IMR-90 (cell line): ENCODE measurements at regions not wholly inside any gene's neighbourhood (a gene's known extent, or its start where the extent isn't known, plus 50 kb on each side); places are given as distances from the start of the nearest gene placed in this dataset.

Experiments
- ATAC-seq: fragments of 200-7000 bp; cut with Tn5 transposase; 2 replicates; pipeline ENCODE4 v1.9.1; 2020; ENCODE audit warnings: low read depth, mild to moderate bottlenecking, moderate library complexity
- BruUV-seq: library from RNA; stranded (reverse); fragments of 400-500 nt; replicated peaks from 2 replicates; lab custom pipeline; 2021; lab: Mats Ljungman, UMichigan
- CTCF ChIA-PET: fragments of 300-600 bp; formaldehyde crosslinking; extraction: SDS; loops from one replicate; lab custom pipeline; 2021; ENCODE audit warnings: antibody characterized with exemption; lab: Yijun Ruan, JAX
- POLR2A ChIA-PET: fragments of 300-600 bp; sonication (Branson Sonifier 250); formaldehyde crosslinking; loops from one replicate; lab custom pipeline; 2022; ENCODE audit warnings: antibody characterized with exemption; ENCODE audit not compliant: unreplicated experiment; lab: Charles Lee
- DNase-seq: peaks from one replicate; pipeline ENCODE4 v3.0.0; 2013
- H2AFZ ChIP-seq: replicated peaks from 2 replicates; pipeline ENCODE3; 2013; ENCODE audit warnings: low read length, mild to moderate bottlenecking; ENCODE audit not compliant: poor library complexity
- H2AK5ac ChIP-seq: 2 replicates; pipeline ENCODE4 v1.6.1; 2013; ENCODE audit warnings: low read depth, low read length, inconsistent platforms
- H2AK9ac ChIP-seq: replicated peaks from 2 replicates; pipeline ENCODE3; 2013; ENCODE audit warnings: mild to moderate bottlenecking, low read depth, low read length, moderate library complexity; ENCODE audit not compliant: poor library complexity
- H2BK120ac ChIP-seq: 2 replicates; pipeline ENCODE4 v1.6.1; 2013; ENCODE audit warnings: low read depth, low read length, inconsistent platforms
- H2BK15ac ChIP-seq: 3 replicates; pipeline ENCODE4 v1.6.1; 2013; ENCODE audit warnings: low read depth, low read length, inconsistent platforms
- H2BK20ac ChIP-seq: 2 replicates; pipeline ENCODE4 v1.6.1; 2013; ENCODE audit warnings: low read depth, mild to moderate bottlenecking, inconsistent platforms, low read length, moderate library complexity
- H2BK5ac ChIP-seq: 2 replicates; pipeline ENCODE4 v1.6.1; 2013; ENCODE audit warnings: mild to moderate bottlenecking, low read depth, low read length, inconsistent platforms; ENCODE audit not compliant: poor library complexity, severe bottlenecking
- H3K14ac ChIP-seq: replicated peaks from 2 replicates; pipeline ENCODE4 v1.6.1; 2013; ENCODE audit warnings: low read depth, low read length, inconsistent platforms
- H3K18ac ChIP-seq: 2 replicates; pipeline ENCODE4 v1.6.1; 2013; ENCODE audit warnings: low read depth, low read length, control low read depth
- H3K23ac ChIP-seq: 2 replicates; pipeline ENCODE4 v1.6.1; 2013; ENCODE audit warnings: low read depth, low read length, inconsistent platforms
- H3K27ac ChIP-seq: 2 replicates; pipeline ENCODE4 v1.5.1; 2013; ENCODE audit warnings: mild to moderate bottlenecking, control low read depth, low read length; ENCODE audit not compliant: insufficient read depth
- H3K27me3 ChIP-seq: 2 replicates; pipeline ENCODE4 v1.6.1; 2013; ENCODE audit warnings: low read length; ENCODE audit not compliant: control insufficient read depth, insufficient read depth
- H3K36me3 ChIP-seq: 2 replicates; pipeline ENCODE4 v1.6.1; 2013; ENCODE audit warnings: low read length, mixed read lengths; ENCODE audit not compliant: control insufficient read depth, insufficient read depth
- H3K4ac ChIP-seq: 2 replicates; pipeline ENCODE4 v1.6.1; 2013; ENCODE audit warnings: low read depth, low read length, inconsistent platforms
- H3K4me1 ChIP-seq: 2 replicates; pipeline ENCODE4 v1.6.1; 2013; ENCODE audit warnings: low read length, mixed read lengths; ENCODE audit not compliant: control insufficient read depth, insufficient read depth
- H3K4me2 ChIP-seq: 2 replicates; pipeline ENCODE4 v1.6.1; 2013; ENCODE audit warnings: low read depth, mild to moderate bottlenecking, control low read depth, low read length, moderate library complexity
- H3K4me3 ChIP-seq: 2 replicates; pipeline ENCODE4 v1.5.1; 2013; ENCODE audit warnings: low read depth, mild to moderate bottlenecking, control low read depth, low read length, moderate library complexity; ENCODE audit not compliant: insufficient read depth
- H3K56ac ChIP-seq: 2 replicates; pipeline ENCODE4 v1.6.1; 2013; ENCODE audit warnings: low read length, inconsistent platforms; ENCODE audit not compliant: insufficient read depth; ENCODE audit errors: extremely low read depth
- H3K79me1 ChIP-seq, 2 experiments: 2 replicates each; pipeline ENCODE4 v1.6.1; 2013; ENCODE audit warnings: low read length in 2 of 2, inconsistent platforms in 1 of 2, low read depth in 1 of 2
- H3K9ac ChIP-seq: 2 replicates; pipeline ENCODE4 v1.6.1; 2013; ENCODE audit warnings: low read depth, low read length, control low read depth
- H3K9me1 ChIP-seq: 2 replicates; pipeline ENCODE4 v1.6.1; 2013; ENCODE audit warnings: low read length, inconsistent platforms; ENCODE audit not compliant: insufficient read depth
- H3K9me3 ChIP-seq: 2 replicates; pipeline ENCODE4 v1.6.1; 2013; ENCODE audit warnings: low read length; ENCODE audit not compliant: control insufficient read depth, insufficient read depth
- H4K20me1 ChIP-seq: 2 replicates; pipeline ENCODE4 v1.6.1; 2013; ENCODE audit warnings: low read length, inconsistent platforms; ENCODE audit not compliant: insufficient read depth
- H4K5ac ChIP-seq: 2 replicates; pipeline ENCODE4 v1.6.1; 2013; ENCODE audit warnings: mild to moderate bottlenecking, low read depth, low read length, control low read depth
- H4K8ac ChIP-seq, 2 experiments: 2 replicates each; pipeline ENCODE4 v1.6.1; 2013; ENCODE audit warnings: low read depth in 2 of 2, low read length in 2 of 2, control low read depth in 1 of 2, inconsistent platforms in 1 of 2
- H4K91ac ChIP-seq: 2 replicates; pipeline ENCODE4 v1.6.1; 2013; ENCODE audit warnings: low read depth, low read length, inconsistent platforms; ENCODE audit not compliant: insufficient read depth
- BHLHE40 ChIP-seq: fragments of 150-350 bp; IDR thresholded peaks from 2 replicates; pipeline ENCODE4 v1.6.1; 2016; ENCODE audit warnings: mild to moderate bottlenecking, low read depth, low read length
- CEBPB ChIP-seq: IDR thresholded peaks from 2 replicates; pipeline ENCODE4 v1.6.1; 2012; ENCODE audit warnings: low read depth, low read length, improper control_type of control experiment
- CHD1 ChIP-seq: IDR thresholded peaks from 2 replicates; pipeline ENCODE4 v1.6.1; 2012; ENCODE audit warnings: low read depth, low read length, improper control_type of control experiment
- CTCF ChIP-seq: conservative IDR thresholded peaks from 2 replicates; pipeline ENCODE4 v1.5.1; 2012; ENCODE audit warnings: mild to moderate bottlenecking, low read depth, low read length, improper control_type of control experiment
- ELK1 ChIP-seq: fragments of 150-350 bp; IDR thresholded peaks from 2 replicates; pipeline ENCODE4 v1.6.1; 2016; ENCODE audit warnings: low read depth, mild to moderate bottlenecking, low read length, moderate library complexity, borderline replicate concordance
- FOS ChIP-seq: fragments of 150-350 bp; IDR thresholded peaks from 2 replicates; pipeline ENCODE4 v1.6.1; 2016; ENCODE audit warnings: low read depth, low read length
- MAFK ChIP-seq: IDR thresholded peaks from 2 replicates; pipeline ENCODE4 v1.6.1; 2012; ENCODE audit warnings: low read depth, low read length, improper control_type of control experiment
- MAZ ChIP-seq: IDR thresholded peaks from 2 replicates; pipeline ENCODE4 v1.6.1; 2012; ENCODE audit warnings: low read depth, mild to moderate bottlenecking, low read length, improper control_type of control experiment, moderate library complexity, borderline replicate concordance
- MXI1 ChIP-seq: IDR thresholded peaks from 2 replicates; pipeline ENCODE4 v1.6.1; 2012; ENCODE audit warnings: low read depth, mild to moderate bottlenecking, low read length, moderate library complexity, borderline replicate concordance
- NFE2L2 ChIP-seq: fragments of 150-350 bp; IDR thresholded peaks from 2 replicates; pipeline ENCODE4 v1.6.1; 2016; ENCODE audit warnings: low read depth, mild to moderate bottlenecking, low read length
- POLR2A ChIP-seq: IDR thresholded peaks from 2 replicates; pipeline ENCODE4 v1.6.1; 2012; ENCODE audit warnings: mild to moderate bottlenecking, low read depth, low read length
- RAD21 ChIP-seq: IDR thresholded peaks from 2 replicates; pipeline ENCODE4 v1.6.1; 2012; ENCODE audit warnings: low read length, improper control_type of control experiment
- RCOR1 ChIP-seq: IDR thresholded peaks from 2 replicates; pipeline ENCODE4 v1.6.1; 2012; ENCODE audit warnings: mild to moderate bottlenecking, low read length, improper control_type of control experiment; ENCODE audit not compliant: insufficient replicate concordance
- RFX5 ChIP-seq: IDR thresholded peaks from 2 replicates; pipeline ENCODE4 v1.8.0; 2012; ENCODE audit warnings: low read depth, mild to moderate bottlenecking, low read length, moderate library complexity
- SMC3 ChIP-seq: fragments of 150-350 bp; IDR thresholded peaks from 2 replicates; pipeline ENCODE4 v1.6.1; 2016; ENCODE audit warnings: low read depth, mild to moderate bottlenecking, antibody characterized with exemption, low read length, moderate library complexity
- USF2 ChIP-seq: fragments of 150-350 bp; IDR thresholded peaks from 2 replicates; pipeline ENCODE4 v1.6.1; 2017; ENCODE audit warnings: mild to moderate bottlenecking, antibody characterized with exemption, low read length, low read depth
- WGBS, 2 experiments: methylation state at CpG; one replicate each; pipeline versions ENCODE4 v1.1.5 to v1.1.7; 2013; ENCODE audit warnings: missing lambda C conversion rate in 2 of 2; ENCODE audit not compliant: insufficient read length in 1 of 2; ENCODE audit errors: extremely low coverage in 2 of 2; 5-methylcytosine and 5-hydroxymethylcytosine counted together
- dilution Hi-C: fragments of 300-500 bp; cut with HindIII; formaldehyde crosslinking; loops from one replicate; pipeline ENCODE4 v1.14.3; 2018; ENCODE audit warnings: low sequenced_read_pairs; ENCODE audit not compliant: unreplicated experiment
- in situ Hi-C: fragments of 300-500 bp; cut with MboI; formaldehyde crosslinking; loops from 3 replicates; pipeline ENCODE4 v1.14.3; 2019; ENCODE audit warnings: low sequenced_read_pairs, inconsistent platforms, mixed read lengths
- intact Hi-C: fragments of 100-400 bp; cut with micrococcal nuclease; formaldehyde crosslinking; loops from 2 replicates; pipeline ENCODE4 v1.10.0; 2022

- BruUV-seq: no TSS peak
Observed at GRCh38 chr2:139194546-139194945, 414.4 kb upstream of the NXPH2 start.

More at GRCh38 chr2:139194546-139194945, 414.4 kb upstream of the NXPH2 start:
- Histone ChIP-seq H3K56ac (no peak overlapping the region), H3K27ac (no peak overlapping the region), H3K9me3 (0 out of 2 replicates have a peak, but pooled peaks cover 2% of the 10 kb centered on the region), H2BK120ac (no peak overlapping the region), H2AK9ac (no peak overlapping the region), H2AK5ac (no peak overlapping the region), H4K8ac (no peak overlapping the region), H4K20me1 (no peaks in the 10 kb centered on the region), H3K79me1 (no peaks in the 10 kb centered on the region), H4K5ac (no peak overlapping the region), H2AFZ (no peak overlapping the region), H3K4ac (no peak overlapping the region), H4K91ac (no peak overlapping the region), H3K9ac (no peak overlapping the region), H3K4me2 (no peak overlapping the region), H3K23ac (no peak overlapping the region), H3K14ac (no peak overlapping the region), H2BK15ac (no peak overlapping the region), H3K18ac (no peak overlapping the region), H2BK20ac (no peak overlapping the region), H3K4me1 (no peaks in the 10 kb centered on the region), H3K4me3 (no peak overlapping the region), H2BK5ac (no peak overlapping the region), H3K27me3 (no peaks in the 10 kb centered on the region), H3K9me1 (no peaks in the 10 kb centered on the region), H3K36me3 (no peaks in the 10 kb centered on the region)
- in situ Hi-C loops (no loop called here), dilution Hi-C loops (no loop called here), intact Hi-C loops (no loop called here)
- ChIA-PET POLR2A (no interaction called here), CTCF (no interaction called here)
- no peak for TF ChIP-seq MAFK
- no peak for TF ChIP-seq CTCF
- no peak for TF ChIP-seq USF2
- TF ChIP-seq RAD21: no peak
- no peak for TF ChIP-seq POLR2A
- no peak for TF ChIP-seq SMC3
- TF ChIP-seq FOS: no peak
- TF ChIP-seq RFX5: no peak
- no peak for TF ChIP-seq BHLHE40
- TF ChIP-seq MAZ: no peak
- TF ChIP-seq NFE2L2: no peak
- TF ChIP-seq RCOR1: no peak
- no peak for TF ChIP-seq ELK1
- TF ChIP-seq MXI1: no peak
- no peak for TF ChIP-seq CEBPB
- no peak for TF ChIP-seq CHD1
- DNase-seq (no peak), ATAC-seq (no peak)
- no CpG with 5 or more reads among the region's 7 CpGs for WGBS, 2 experiments
